Liver (tissue), 8 donors: ENCODE measurements at regions not wholly inside any gene's neighbourhood (a gene's known extent, or its start where the extent isn't known, plus 50 kb on each side); places are given as distances from the start of the nearest gene placed in this dataset.

Experiments used
- DNase-seq: peaks from one replicate; pipeline ENCODE4 v3.0.0-alpha.2; 2017; ENCODE audit warnings: low spot score
- H3K27ac ChIP-seq, 2 donors: one replicate each; pipeline ENCODE4 v1.7.0; 2013; ENCODE audit warnings: inconsistent platforms in 2 of 2, low read length in 2 of 2, control low read depth in 1 of 2, low read depth in 1 of 2, mild to moderate bottlenecking in 1 of 2
- H3K27me3 ChIP-seq, 4 donors: one replicate each; pipeline versions ENCODE4 v1.6.1 to v1.7.0; 2013; ENCODE audit warnings: low read length in 3 of 4, inconsistent platforms in 1 of 4, mild to moderate bottlenecking in 1 of 4, moderate library complexity in 1 of 4; ENCODE audit not compliant: control insufficient read depth in 4 of 4, insufficient read depth in 4 of 4
- H3K36me3 ChIP-seq, 4 donors: one replicate each; pipeline versions ENCODE4 v1.6.1 to v1.7.0; 2013; ENCODE audit warnings: low read length in 3 of 4, mild to moderate bottlenecking in 3 of 4, low read depth in 1 of 4, moderate library complexity in 1 of 4; ENCODE audit not compliant: control insufficient read depth in 4 of 4, insufficient read depth in 3 of 4
- H3K4me1 ChIP-seq, 4 donors: one replicate each; pipeline versions ENCODE4 v1.6.1 to v1.7.0; 2013; ENCODE audit warnings: low read length in 3 of 4, mild to moderate bottlenecking in 3 of 4, moderate library complexity in 1 of 4; ENCODE audit not compliant: control insufficient read depth in 4 of 4, insufficient read depth in 4 of 4
- H3K4me3 ChIP-seq, 3 donors: one replicate each; pipeline versions ENCODE4 v1.6.1 to v1.7.0; 2013; ENCODE audit warnings: low read length in 3 of 3, control low read depth in 1 of 3, low read depth in 1 of 3, mild to moderate bottlenecking in 1 of 3
- H3K9ac ChIP-seq, 2 donors: one replicate each; pipeline ENCODE4 v1.7.0; 2013; ENCODE audit warnings: low read length in 2 of 2, mild to moderate bottlenecking in 2 of 2, moderate library complexity in 2 of 2, control low read depth in 1 of 2, low read depth in 1 of 2
- H3K9me3 ChIP-seq, 4 donors: one replicate each; pipeline versions ENCODE4 v1.6.1 to v1.7.0; 2013; ENCODE audit warnings: low read length in 3 of 4; ENCODE audit not compliant: control insufficient read depth in 4 of 4
- ATF3 ChIP-seq: IDR thresholded peaks from 2 replicates; pipeline ENCODE4 v1.6.1; 2016; ENCODE audit warnings: antibody characterized with exemption
- CTCF ChIP-seq: fragments of 150-350 bp; IDR thresholded peaks from 2 replicates; pipeline ENCODE4 v1.5.1; 2017; ENCODE audit warnings: improper control_type of control experiment, low read depth, low read length; ENCODE audit not compliant: missing input control
- EGR1 ChIP-seq, 2 donors: IDR thresholded peaks; 2 replicates each; pipeline ENCODE4 v1.6.1; 2016 to 2018; ENCODE audit warnings: antibody characterized with exemption in 2 of 2, low read depth in 2 of 2
- FOXA1 ChIP-seq: IDR thresholded peaks from 2 replicates; pipeline ENCODE4 v1.6.1; 2016; ENCODE audit warnings: antibody characterized with exemption
- FOXA2 ChIP-seq: IDR thresholded peaks from 2 replicates; pipeline ENCODE4 v1.6.1; 2016; ENCODE audit warnings: antibody characterized with exemption
- GABPA ChIP-seq, 2 donors: IDR thresholded peaks in 1 of 2; conservative IDR thresholded peaks in 1 of 2; 2 replicates each; pipeline ENCODE4 v1.6.1; 2016; ENCODE audit warnings: antibody characterized with exemption in 2 of 2, mild to moderate bottlenecking in 1 of 2, moderate library complexity in 1 of 2
- HNF4A ChIP-seq, 2 donors: conservative IDR thresholded peaks; 2 replicates each; pipeline ENCODE4 v1.6.1; 2016; ENCODE audit warnings: antibody characterized with exemption in 2 of 2, mild to moderate bottlenecking in 2 of 2
- HNF4G ChIP-seq: IDR thresholded peaks from 2 replicates; pipeline ENCODE4 v1.6.1; 2016; ENCODE audit warnings: antibody characterized with exemption
- JUND ChIP-seq, 2 donors: IDR thresholded peaks; 2 replicates each; pipeline ENCODE4 v1.6.1; 2016; ENCODE audit warnings: antibody characterized with exemption in 2 of 2
- NR2F2 ChIP-seq: IDR thresholded peaks from 2 replicates; pipeline ENCODE4 v1.6.1; 2016; ENCODE audit warnings: antibody characterized with exemption
- REST ChIP-seq: IDR thresholded peaks from 2 replicates; pipeline ENCODE4 v1.6.1; 2016; ENCODE audit warnings: antibody characterized with exemption, mild to moderate bottlenecking
- RXRA ChIP-seq, 2 donors: IDR thresholded peaks; 2 replicates each; pipeline ENCODE4 v1.6.1; 2017 to 2018; ENCODE audit warnings: antibody characterized with exemption in 2 of 2, mild to moderate bottlenecking in 1 of 2
- SP1 ChIP-seq: IDR thresholded peaks from 2 replicates; pipeline ENCODE4 v1.6.1; 2018; ENCODE audit warnings: antibody characterized with exemption, mild to moderate bottlenecking
- TAF1 ChIP-seq: conservative IDR thresholded peaks from 2 replicates; pipeline ENCODE4 v1.6.1; 2016; ENCODE audit warnings: antibody characterized with exemption, mild to moderate bottlenecking
- YY1 ChIP-seq: IDR thresholded peaks from 2 replicates; pipeline ENCODE4 v1.6.1; 2016; ENCODE audit warnings: antibody characterized with exemption, mild to moderate bottlenecking
- ZBTB33 ChIP-seq: IDR thresholded peaks from 2 replicates; pipeline ENCODE4 v1.6.1; 2016; ENCODE audit warnings: antibody characterized with exemption
- WGBS: extraction: QIAGEN DNeasy Blood & Tissue Kit; methylation state at CpG from one replicate; pipeline ENCODE4 v1.1.7; 2013; 5-methylcytosine and 5-hydroxymethylcytosine counted together
- TF ChIP-seq, protein P1 (sequence below): IDR thresholded peaks from 2 replicates; pipeline ENCODE4 v1.6.1; 2016; ENCODE audit warnings: antibody characterized with exemption
- donor health status: healthy.
- donor health status: healthy.
- donor health status: healthy.
- donor health status: healthy.
- donor health status: healthy.

- WGBS = 76% methylated on average over 3 of the region's 3 CpGs
- Histone ChIP-seq H3K36me3 (no peaks in the 10 kb centered on the region), H3K27ac (no peak overlapping the region), H3K9me3 (peaks cover 0 to 13% (median 3%) of the 10 kb centered on the region in 4 donors), H3K9ac (no peak overlapping the region), H3K4me1 (no peaks in the 10 kb centered on the region), H3K4me3 (no peak overlapping the region), H3K27me3 (no peaks in the 10 kb centered on the region)
- no peak for DNase-seq
- TF ChIP-seq FOXA1 = no peak
- TF ChIP-seq SP1 = no peak
- no peak for TF ChIP-seq REST
- TF ChIP-seq CTCF = no peak
- TF ChIP-seq EGR1 (IDR thresholded peaks at IDR 0.05; ENCODE audit: low read depth in 2 of 2) = no peak
- TF ChIP-seq HNF4A (conservative IDR thresholded peaks at IDR 0.05) = no peak
- no peak for TF ChIP-seq RXRA (IDR thresholded peaks at IDR 0.05)
- TF ChIP-seq TAF1 = no peak
- no peak for TF ChIP-seq ZBTB33
- TF ChIP-seq, protein P1, sequence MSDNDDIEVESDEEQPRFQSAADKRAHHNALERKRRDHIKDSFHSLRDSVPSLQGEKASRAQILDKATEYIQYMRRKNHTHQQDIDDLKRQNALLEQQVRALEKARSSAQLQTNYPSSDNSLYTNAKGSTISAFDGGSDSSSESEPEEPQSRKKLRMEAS = no peak
Measured at GRCh38 chr18:10285283-10285640, 169.2 kb upstream of the APCDD1 start.

- H3K36me3 ChIP-seq = no peaks in the 10 kb centered on the region
- DNase-seq = no peak
- 80% methylated on average over 8 of the region's 8 CpGs for WGBS
- H3K9ac ChIP-seq = no peak overlapping the region
- no peak overlapping the region for H3K4me3 ChIP-seq
- no peak overlapping the region for H3K27ac ChIP-seq
- no peaks in the 10 kb centered on the region for H3K27me3 ChIP-seq
- peaks cover 0 to 2% (median 0%) of the 10 kb centered on the region in 4 donors for H3K4me1 ChIP-seq
- H3K9me3 ChIP-seq = peaks cover 0 to 13% (median 3%) of the 10 kb centered on the region in 4 donors
- TF ChIP-seq HNF4G = no peak
- no peak for TF ChIP-seq HNF4A (conservative IDR thresholded peaks at IDR 0.05)
- no peak for TF ChIP-seq SP1
- TF ChIP-seq NR2F2 = no peak
- no peak for TF ChIP-seq YY1
- no peak for TF ChIP-seq JUND (IDR thresholded peaks at IDR 0.05)
- no peak for TF ChIP-seq ATF3
- TF ChIP-seq FOXA2 = no peak
- TF ChIP-seq EGR1 (IDR thresholded peaks at IDR 0.05; ENCODE audit: low read depth in 2 of 2) = no peak
- TF ChIP-seq GABPA (IDR thresholded peaks at IDR 0.05 in 1 of 2, conservative IDR thresholded peaks at IDR 0.05 in 1 of 2) = no peak
- TF ChIP-seq RXRA (IDR thresholded peaks at IDR 0.05) = no peak
- TF ChIP-seq TAF1 = no peak
- TF ChIP-seq, protein P1 = no peak
- TF ChIP-seq ZBTB33 = no peak
- no peak for TF ChIP-seq CTCF
Measured at GRCh38 chr18:10286580-10287150, 167.8 kb upstream of the APCDD1 start.
